ENCODE measurements at regions not wholly inside any gene's neighbourhood (a gene's known extent, or its start where the extent isn't known, plus 50 kb on each side); places are given as distances from the start of the nearest gene placed in this dataset.

GRCh38 chr1:163574119-163574518, 252.4 kb downstream of the NUF2 start:
- TF ChIP-seq TAF1 (IDR thresholded peaks at IDR 0.05; ENCODE audit: low read depth) (no peak), EP300 (IDR thresholded peaks at IDR 0.05; ENCODE audit: borderline replicate concordance) (no peak), CREB1 (IDR thresholded peaks at IDR 0.05; ENCODE audit: low read depth) (no peak), NFIC (IDR thresholded peaks at IDR 0.05) (no peak), RAD21 (IDR thresholded peaks at IDR 0.05; ENCODE audit: low read depth) (no peak), ZBTB7A (IDR thresholded peaks at IDR 0.05; ENCODE audit: low read depth) (no peak), FOXM1 (IDR thresholded peaks at IDR 0.05; ENCODE audit: borderline replicate concordance, low read depth) (no peak), YY1 (IDR thresholded peaks at IDR 0.05; ENCODE audit: low read depth) (no peak), MAX (IDR thresholded peaks at IDR 0.05) (no peak), CEBPB (IDR thresholded peaks at IDR 0.05) (no peak), EGR1 (IDR thresholded peaks at IDR 0.05) (no peak), TCF12 (IDR thresholded peaks at IDR 0.05; ENCODE audit: low read depth) (no peak)
- TF ChIP-seq, protein P1, sequence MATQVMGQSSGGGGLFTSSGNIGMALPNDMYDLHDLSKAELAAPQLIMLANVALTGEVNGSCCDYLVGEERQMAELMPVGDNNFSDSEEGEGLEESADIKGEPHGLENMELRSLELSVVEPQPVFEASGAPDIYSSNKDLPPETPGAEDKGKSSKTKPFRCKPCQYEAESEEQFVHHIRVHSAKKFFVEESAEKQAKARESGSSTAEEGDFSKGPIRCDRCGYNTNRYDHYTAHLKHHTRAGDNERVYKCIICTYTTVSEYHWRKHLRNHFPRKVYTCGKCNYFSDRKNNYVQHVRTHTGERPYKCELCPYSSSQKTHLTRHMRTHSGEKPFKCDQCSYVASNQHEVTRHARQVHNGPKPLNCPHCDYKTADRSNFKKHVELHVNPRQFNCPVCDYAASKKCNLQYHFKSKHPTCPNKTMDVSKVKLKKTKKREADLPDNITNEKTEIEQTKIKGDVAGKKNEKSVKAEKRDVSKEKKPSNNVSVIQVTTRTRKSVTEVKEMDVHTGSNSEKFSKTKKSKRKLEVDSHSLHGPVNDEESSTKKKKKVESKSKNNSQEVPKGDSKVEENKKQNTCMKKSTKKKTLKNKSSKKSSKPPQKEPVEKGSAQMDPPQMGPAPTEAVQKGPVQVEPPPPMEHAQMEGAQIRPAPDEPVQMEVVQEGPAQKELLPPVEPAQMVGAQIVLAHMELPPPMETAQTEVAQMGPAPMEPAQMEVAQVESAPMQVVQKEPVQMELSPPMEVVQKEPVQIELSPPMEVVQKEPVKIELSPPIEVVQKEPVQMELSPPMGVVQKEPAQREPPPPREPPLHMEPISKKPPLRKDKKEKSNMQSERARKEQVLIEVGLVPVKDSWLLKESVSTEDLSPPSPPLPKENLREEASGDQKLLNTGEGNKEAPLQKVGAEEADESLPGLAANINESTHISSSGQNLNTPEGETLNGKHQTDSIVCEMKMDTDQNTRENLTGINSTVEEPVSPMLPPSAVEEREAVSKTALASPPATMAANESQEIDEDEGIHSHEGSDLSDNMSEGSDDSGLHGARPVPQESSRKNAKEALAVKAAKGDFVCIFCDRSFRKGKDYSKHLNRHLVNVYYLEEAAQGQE (IDR thresholded peaks at IDR 0.05; ENCODE audit: low read depth): no peak
- TF ChIP-seq, protein P2, sequence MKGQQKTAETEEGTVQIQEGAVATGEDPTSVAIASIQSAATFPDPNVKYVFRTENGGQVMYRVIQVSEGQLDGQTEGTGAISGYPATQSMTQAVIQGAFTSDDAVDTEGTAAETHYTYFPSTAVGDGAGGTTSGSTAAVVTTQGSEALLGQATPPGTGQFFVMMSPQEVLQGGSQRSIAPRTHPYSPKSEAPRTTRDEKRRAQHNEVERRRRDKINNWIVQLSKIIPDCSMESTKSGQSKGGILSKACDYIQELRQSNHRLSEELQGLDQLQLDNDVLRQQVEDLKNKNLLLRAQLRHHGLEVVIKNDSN (IDR thresholded peaks at IDR 0.05): no peak
